ENCODE measurements at regions not wholly inside any gene's neighbourhood (a gene's known extent, or its start where the extent isn't known, plus 50 kb on each side); places are given as distances from the start of the nearest gene placed in this dataset.

DNA sequence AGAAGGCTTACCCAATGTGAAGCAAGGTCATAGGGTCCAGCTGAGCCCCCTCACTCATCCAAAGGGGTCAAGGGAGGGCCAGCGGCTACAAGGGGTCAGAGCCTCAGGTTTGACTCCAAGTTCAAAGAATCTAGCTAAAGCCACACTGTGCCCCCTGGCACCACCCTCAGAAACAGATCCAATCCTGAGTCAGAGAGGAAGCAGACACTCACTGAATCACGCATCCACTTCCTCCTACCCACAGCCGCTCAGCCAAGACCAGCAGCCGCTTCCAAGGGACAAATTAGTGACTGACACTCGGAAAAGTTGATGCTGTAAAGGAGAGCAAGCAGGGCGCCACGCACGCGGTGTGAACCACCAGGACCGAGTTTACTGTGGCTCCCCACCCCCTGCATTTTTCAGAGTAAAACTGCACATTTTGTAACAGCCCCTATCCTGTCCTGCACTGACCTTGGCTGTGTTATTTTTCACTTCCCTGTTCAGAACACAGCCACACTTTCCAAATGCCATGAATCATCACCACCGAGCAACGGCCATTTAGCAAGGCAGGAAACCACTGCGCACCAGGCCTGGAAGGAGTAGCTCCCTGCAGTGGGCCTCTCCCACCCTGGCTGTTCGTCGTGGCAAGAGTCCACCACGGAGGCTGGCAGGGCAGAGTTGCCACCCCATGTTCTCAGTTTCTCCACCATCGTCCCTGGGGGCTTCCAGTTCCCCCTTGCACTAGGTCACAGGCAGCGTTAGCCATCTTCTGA, 147.8 kb downstream of the TOMM20 start:
- TF ChIP-seq CTCF (IDR thresholded peaks at IDR 0.05) (no peak), YY1 (IDR thresholded peaks at IDR 0.05; ENCODE audit: low read depth) (peak; percentile 63; the same call in 1 of the 2 replicates), TEAD4 (IDR thresholded peaks at IDR 0.05; ENCODE audit: borderline replicate concordance, insufficient read depth) (peak; percentile 66; the same call in 1 of the 2 replicates), NRF1 (IDR thresholded peaks at IDR 0.05; ENCODE audit: low read depth, low read length) (no peak), FOXM1 (IDR thresholded peaks at IDR 0.05; ENCODE audit: low read depth) (peak; percentile 83), RCOR1 (IDR thresholded peaks at IDR 0.05; ENCODE audit: low read length) (no peak), EP300 (IDR thresholded peaks at IDR 0.05; ENCODE audit: borderline replicate concordance in 1 of 2, low read depth in 1 of 2, low read length in 1 of 2) (peak in 1 of 2 experiments; percentile 94; a peak in 2 of 4 replicates), TCF12 (IDR thresholded peaks at IDR 0.05) (peak; percentile 88), JUND (IDR thresholded peaks at IDR 0.05) (peak; percentile 61), SMC3 (IDR thresholded peaks at IDR 0.05; ENCODE audit: low read depth, low read length) (peak; percentile 7; the same call in 1 of the 2 replicates)
- TF ChIP-seq, protein P1, sequence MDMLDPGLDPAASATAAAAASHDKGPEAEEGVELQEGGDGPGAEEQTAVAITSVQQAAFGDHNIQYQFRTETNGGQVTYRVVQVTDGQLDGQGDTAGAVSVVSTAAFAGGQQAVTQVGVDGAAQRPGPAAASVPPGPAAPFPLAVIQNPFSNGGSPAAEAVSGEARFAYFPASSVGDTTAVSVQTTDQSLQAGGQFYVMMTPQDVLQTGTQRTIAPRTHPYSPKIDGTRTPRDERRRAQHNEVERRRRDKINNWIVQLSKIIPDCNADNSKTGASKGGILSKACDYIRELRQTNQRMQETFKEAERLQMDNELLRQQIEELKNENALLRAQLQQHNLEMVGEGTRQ (IDR thresholded peaks at IDR 0.05; ENCODE audit: borderline replicate concordance, low read depth, low read length), result no peak
- TF ChIP-seq, protein P2, sequence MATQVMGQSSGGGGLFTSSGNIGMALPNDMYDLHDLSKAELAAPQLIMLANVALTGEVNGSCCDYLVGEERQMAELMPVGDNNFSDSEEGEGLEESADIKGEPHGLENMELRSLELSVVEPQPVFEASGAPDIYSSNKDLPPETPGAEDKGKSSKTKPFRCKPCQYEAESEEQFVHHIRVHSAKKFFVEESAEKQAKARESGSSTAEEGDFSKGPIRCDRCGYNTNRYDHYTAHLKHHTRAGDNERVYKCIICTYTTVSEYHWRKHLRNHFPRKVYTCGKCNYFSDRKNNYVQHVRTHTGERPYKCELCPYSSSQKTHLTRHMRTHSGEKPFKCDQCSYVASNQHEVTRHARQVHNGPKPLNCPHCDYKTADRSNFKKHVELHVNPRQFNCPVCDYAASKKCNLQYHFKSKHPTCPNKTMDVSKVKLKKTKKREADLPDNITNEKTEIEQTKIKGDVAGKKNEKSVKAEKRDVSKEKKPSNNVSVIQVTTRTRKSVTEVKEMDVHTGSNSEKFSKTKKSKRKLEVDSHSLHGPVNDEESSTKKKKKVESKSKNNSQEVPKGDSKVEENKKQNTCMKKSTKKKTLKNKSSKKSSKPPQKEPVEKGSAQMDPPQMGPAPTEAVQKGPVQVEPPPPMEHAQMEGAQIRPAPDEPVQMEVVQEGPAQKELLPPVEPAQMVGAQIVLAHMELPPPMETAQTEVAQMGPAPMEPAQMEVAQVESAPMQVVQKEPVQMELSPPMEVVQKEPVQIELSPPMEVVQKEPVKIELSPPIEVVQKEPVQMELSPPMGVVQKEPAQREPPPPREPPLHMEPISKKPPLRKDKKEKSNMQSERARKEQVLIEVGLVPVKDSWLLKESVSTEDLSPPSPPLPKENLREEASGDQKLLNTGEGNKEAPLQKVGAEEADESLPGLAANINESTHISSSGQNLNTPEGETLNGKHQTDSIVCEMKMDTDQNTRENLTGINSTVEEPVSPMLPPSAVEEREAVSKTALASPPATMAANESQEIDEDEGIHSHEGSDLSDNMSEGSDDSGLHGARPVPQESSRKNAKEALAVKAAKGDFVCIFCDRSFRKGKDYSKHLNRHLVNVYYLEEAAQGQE (IDR thresholded peaks at IDR 0.05; ENCODE audit: low read depth, low read length), result peak; percentile 29; the same call in 1 of the 2 replicates

Measured in SK-N-SH (cell line).